Glutamatergic neuron (in vitro differentiated cells): ENCODE measurements at regions not wholly inside any gene's neighbourhood (a gene's known extent, or its start where the extent isn't known, plus 50 kb on each side); places are given as distances from the start of the nearest gene placed in this dataset.

Experiments used
- DNase-seq: peaks from one replicate; pipeline ENCODE4 v3.0.0; 2022
- H3K27ac Mint-ChIP-seq: one replicate; pipeline ENCODE4 v1.8.0; 2020; ENCODE audit warnings: mild to moderate bottlenecking, mixed read lengths, inconsistent platforms; ENCODE audit not compliant: unreplicated experiment
- H3K27me3 Mint-ChIP-seq: one replicate; pipeline ENCODE4 v1.8.0; 2020; ENCODE audit warnings: mild to moderate bottlenecking, moderate library complexity, mixed read lengths, inconsistent platforms; ENCODE audit not compliant: unreplicated experiment
- H3K36me3 Mint-ChIP-seq: one replicate; pipeline ENCODE4 v1.8.0; 2020; ENCODE audit warnings: mild to moderate bottlenecking, mixed read lengths, inconsistent platforms; ENCODE audit not compliant: unreplicated experiment
- H3K4me1 Mint-ChIP-seq: one replicate; pipeline ENCODE4 v1.8.0; 2020; ENCODE audit warnings: mild to moderate bottlenecking, low read depth, mixed read lengths, inconsistent platforms; ENCODE audit not compliant: unreplicated experiment
- H3K4me3 Mint-ChIP-seq: one replicate; pipeline ENCODE4 v1.8.0; 2020; ENCODE audit warnings: mild to moderate bottlenecking, mixed read lengths, inconsistent platforms; ENCODE audit not compliant: unreplicated experiment
- H3K9me3 Mint-ChIP-seq: one replicate; pipeline ENCODE4 v1.8.0; 2020; ENCODE audit warnings: mild to moderate bottlenecking, moderate library complexity, mixed read lengths, inconsistent platforms; ENCODE audit not compliant: unreplicated experiment
- TF ChIP-seq, protein P1 (sequence below): fragments of 200-600 bp; sonication (generic); IDR thresholded peaks from one replicate; pipeline ENCODE4 v1.5.0; 2021; ENCODE audit not compliant: partially characterized antibody, unreplicated experiment

DNA sequence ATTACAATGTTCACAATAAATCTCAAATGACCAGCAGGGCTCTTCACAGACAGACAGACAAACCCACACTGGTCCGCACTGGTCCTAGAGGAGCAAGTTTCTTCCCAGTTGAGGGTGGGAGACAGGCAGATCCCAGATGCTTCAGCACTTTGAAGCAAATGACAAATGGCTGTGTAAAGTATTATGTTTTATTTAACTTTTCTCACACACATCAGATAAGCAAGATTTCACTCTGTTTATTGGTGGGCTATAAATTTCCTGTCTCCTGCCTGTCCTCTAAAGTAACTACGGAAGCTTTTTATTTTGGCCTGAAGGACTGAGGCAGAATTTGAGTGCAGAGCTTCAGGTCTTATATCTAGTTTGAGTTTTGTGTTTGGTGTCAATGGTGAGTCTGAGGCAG lies 174.7 kb upstream of the MTNR1B start:
- peaks cover 6% of the 10 kb centered on the region for H3K36me3 Mint-ChIP-seq
- DNase-seq: no peak
- no peaks in the 10 kb centered on the region for H3K9me3 Mint-ChIP-seq
- TF ChIP-seq, protein P1, sequence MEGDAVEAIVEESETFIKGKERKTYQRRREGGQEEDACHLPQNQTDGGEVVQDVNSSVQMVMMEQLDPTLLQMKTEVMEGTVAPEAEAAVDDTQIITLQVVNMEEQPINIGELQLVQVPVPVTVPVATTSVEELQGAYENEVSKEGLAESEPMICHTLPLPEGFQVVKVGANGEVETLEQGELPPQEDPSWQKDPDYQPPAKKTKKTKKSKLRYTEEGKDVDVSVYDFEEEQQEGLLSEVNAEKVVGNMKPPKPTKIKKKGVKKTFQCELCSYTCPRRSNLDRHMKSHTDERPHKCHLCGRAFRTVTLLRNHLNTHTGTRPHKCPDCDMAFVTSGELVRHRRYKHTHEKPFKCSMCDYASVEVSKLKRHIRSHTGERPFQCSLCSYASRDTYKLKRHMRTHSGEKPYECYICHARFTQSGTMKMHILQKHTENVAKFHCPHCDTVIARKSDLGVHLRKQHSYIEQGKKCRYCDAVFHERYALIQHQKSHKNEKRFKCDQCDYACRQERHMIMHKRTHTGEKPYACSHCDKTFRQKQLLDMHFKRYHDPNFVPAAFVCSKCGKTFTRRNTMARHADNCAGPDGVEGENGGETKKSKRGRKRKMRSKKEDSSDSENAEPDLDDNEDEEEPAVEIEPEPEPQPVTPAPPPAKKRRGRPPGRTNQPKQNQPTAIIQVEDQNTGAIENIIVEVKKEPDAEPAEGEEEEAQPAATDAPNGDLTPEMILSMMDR: no peak
- H3K4me3 Mint-ChIP-seq: no peak overlapping the region
- no peaks in the 10 kb centered on the region for H3K4me1 Mint-ChIP-seq
- no peaks in the 10 kb centered on the region for H3K27me3 Mint-ChIP-seq
- no peak overlapping the region for H3K27ac Mint-ChIP-seq

DNA sequence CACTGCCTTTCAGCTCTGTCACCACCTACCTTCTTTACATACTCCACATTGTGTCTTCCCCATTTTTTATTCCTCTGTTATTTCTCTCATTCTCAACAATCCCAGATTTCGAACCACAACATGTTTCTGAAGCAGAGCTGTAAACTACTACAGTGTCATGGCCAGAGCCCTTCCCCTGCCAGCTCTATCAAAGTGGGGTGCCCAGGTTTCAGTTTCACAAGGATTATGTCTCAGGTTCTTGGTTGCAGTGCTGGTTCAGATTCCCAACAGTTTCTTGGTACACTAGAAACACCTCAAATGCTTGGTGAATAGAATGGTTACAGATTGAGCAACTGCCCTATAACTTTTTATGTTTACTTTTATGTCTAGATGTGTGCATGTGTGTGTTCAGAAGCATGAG lies 172.7 kb upstream of the MTNR1B start:
- no peaks in the 10 kb centered on the region for H3K27me3 Mint-ChIP-seq

DNA sequence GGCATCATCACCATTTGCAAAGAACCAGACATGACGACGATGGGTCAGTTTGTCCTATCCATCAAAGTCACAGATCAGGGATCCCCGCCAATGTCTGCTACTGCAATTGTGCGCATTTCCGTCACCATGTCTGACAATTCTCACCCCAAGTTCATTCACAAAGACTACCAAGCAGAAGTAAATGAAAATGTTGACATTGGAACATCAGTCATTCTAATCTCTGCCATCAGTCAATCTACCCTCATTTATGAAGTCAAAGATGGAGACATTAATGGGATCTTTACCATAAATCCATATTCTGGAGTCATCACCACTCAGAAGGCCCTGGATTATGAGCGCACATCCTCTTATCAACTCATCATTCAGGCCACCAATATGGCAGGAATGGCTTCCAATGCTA lies 171.6 kb upstream of the MTNR1B start:
- no peaks in the 10 kb centered on the region for H3K27me3 Mint-ChIP-seq
- TF ChIP-seq, protein P1: no peak
- peaks cover 6% of the 10 kb centered on the region for H3K36me3 Mint-ChIP-seq
- no peak overlapping the region for H3K4me3 Mint-ChIP-seq
- DNase-seq: no peak
- H3K4me1 Mint-ChIP-seq: peaks cover 8% of the 10 kb centered on the region
- H3K27ac Mint-ChIP-seq: no peak overlapping the region
- H3K9me3 Mint-ChIP-seq: peaks cover 2% of the 10 kb centered on the region

More for the DNA sequence above, 172.7 kb upstream of the MTNR1B start:
- Mint-ChIP-seq H3K36me3 (peaks cover 6% of the 10 kb centered on the region), H3K9me3 (peaks cover 2% of the 10 kb centered on the region), H3K27ac (no peak overlapping the region), H3K4me1 (peaks cover 2% of the 10 kb centered on the region), H3K4me3 (no peak overlapping the region)
- no peak for DNase-seq
- TF ChIP-seq, protein P1: no peak

GRCh38 chr11:92801685-92802084 lies 167.8 kb upstream of the MTNR1B start:
- Mint-ChIP-seq H3K36me3 (peaks cover 6% of the 10 kb centered on the region), H3K9me3 (peaks cover 2% of the 10 kb centered on the region), H3K27me3 (no peaks in the 10 kb centered on the region), H3K4me3 (no peak overlapping the region), H3K4me1 (peaks cover 29% of the 10 kb centered on the region), H3K27ac (no peak overlapping the region)
- no peak for DNase-seq
- TF ChIP-seq, protein P1: no peak

GRCh38 chr11:92802644-92803043 lies 166.8 kb upstream of the MTNR1B start:
- peaks cover 2% of the 10 kb centered on the region for H3K27me3 Mint-ChIP-seq
- H3K36me3 Mint-ChIP-seq: peaks cover 5% of the 10 kb centered on the region
- peaks cover 29% of the 10 kb centered on the region for H3K4me1 Mint-ChIP-seq
- TF ChIP-seq, protein P1: no peak
- H3K4me3 Mint-ChIP-seq: no peak overlapping the region
- H3K27ac Mint-ChIP-seq: no peak overlapping the region
- DNase-seq: no peak
- H3K9me3 Mint-ChIP-seq: peaks cover 2% of the 10 kb centered on the region
